ENCODE measurements at regions not wholly inside any gene's neighbourhood (a gene's known extent, or its start where the extent isn't known, plus 50 kb on each side); places are given as distances from the start of the nearest gene placed in this dataset.

DNA sequence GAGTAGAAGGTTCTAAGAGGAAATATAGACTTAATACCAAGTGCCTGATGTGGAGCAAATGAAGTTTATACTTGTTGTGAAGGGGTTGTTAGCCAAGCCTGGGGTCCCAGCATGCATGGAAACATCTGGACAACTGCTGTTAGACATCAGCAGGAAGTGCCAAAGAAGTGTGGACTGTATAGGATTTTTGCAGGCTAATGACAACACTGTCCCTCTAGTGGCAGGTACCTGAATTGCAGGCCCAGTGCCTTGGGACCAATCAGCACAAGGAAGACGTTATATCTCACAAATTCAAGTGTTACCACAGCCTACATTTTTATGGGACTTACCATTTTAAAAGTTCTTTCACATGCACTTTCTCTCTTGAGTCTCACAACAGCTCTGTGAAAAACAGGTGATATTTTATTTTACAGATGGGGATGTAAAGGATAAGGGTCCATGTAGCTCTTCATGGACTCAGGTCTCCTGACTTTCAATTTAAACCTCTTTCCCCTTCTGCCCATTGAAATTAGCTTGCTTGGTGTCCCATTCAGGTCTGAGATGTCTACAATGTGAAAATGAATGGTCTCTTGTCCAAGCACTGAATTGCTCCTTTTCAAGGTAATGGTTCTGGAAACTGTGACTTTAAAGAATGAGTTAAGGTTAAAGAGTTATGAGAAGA lies 89.0 kb upstream of the MAP1B start (continued):
- TF ChIP-seq, protein P1, sequence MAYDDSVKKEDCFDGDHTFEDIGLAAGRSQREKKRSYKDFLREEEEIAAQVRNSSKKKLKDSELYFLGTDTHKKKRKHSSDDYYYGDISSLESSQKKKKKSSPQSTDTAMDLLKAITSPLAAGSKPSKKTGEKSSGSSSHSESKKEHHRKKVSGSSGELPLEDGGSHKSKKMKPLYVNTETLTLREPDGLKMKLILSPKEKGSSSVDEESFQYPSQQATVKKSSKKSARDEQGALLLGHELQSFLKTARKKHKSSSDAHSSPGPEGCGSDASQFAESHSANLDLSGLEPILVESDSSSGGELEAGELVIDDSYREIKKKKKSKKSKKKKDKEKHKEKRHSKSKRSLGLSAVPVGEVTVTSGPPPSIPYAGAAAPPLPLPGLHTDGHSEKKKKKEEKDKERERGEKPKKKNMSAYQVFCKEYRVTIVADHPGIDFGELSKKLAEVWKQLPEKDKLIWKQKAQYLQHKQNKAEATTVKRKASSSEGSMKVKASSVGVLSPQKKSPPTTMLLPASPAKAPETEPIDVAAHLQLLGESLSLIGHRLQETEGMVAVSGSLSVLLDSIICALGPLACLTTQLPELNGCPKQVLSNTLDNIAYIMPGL (CRISPR knock-in tag; IDR thresholded peaks at IDR 0.05; ENCODE audit: borderline replicate concordance in 1 of 2, low read depth in 1 of 2) = 0 out of 4 replicates have a peak, but pooled peaks of 1 of the 2 experiments have one; percentile 33
- no peak for TF ChIP-seq MEIS2 (CRISPR knock-in tag; IDR thresholded peaks at IDR 0.05)
- TF ChIP-seq, protein P2, sequence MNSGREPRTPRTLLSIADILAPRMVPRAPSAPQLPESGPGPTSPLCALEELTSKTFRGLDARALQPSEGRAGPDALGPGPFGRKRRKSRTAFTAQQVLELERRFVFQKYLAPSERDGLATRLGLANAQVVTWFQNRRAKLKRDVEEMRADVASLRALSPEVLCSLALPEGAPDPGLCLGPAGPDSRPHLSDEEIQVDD (CRISPR knock-in tag; IDR thresholded peaks at IDR 0.05; ENCODE audit: borderline replicate concordance) = no peak
- TF ChIP-seq FIP1L1 (IDR thresholded peaks at IDR 0.05; ENCODE audit: borderline replicate concordance, insufficient read depth, low read depth, low read length) = no peak
- TF ChIP-seq REPIN1 (CRISPR knock-in tag; IDR thresholded peaks at IDR 0.05; ENCODE audit: borderline replicate concordance, low read depth) = no peak
- no peak for TF ChIP-seq GLI4 (CRISPR knock-in tag; IDR thresholded peaks at IDR 0.05; ENCODE audit: borderline replicate concordance)
- TF ChIP-seq MAZ (IDR thresholded peaks at IDR 0.05; ENCODE audit: borderline replicate concordance, low read depth, low read length) = no peak
- no peak for TF ChIP-seq MAZ (CRISPR knock-in tag; IDR thresholded peaks at IDR 0.05; ENCODE audit: low read depth)
- TF ChIP-seq ZNF460 (CRISPR knock-in tag; IDR thresholded peaks at IDR 0.05; ENCODE audit: borderline replicate concordance) = no peak
- no peak for TF ChIP-seq NFATC3 (CRISPR knock-in tag; IDR thresholded peaks at IDR 0.05)
- no peak for TF ChIP-seq ZNF225 (CRISPR knock-in tag; IDR thresholded peaks at IDR 0.05)
- no peak for TF ChIP-seq TBP (CRISPR knock-in tag; IDR thresholded peaks at IDR 0.05)
- TF ChIP-seq, protein P3, sequence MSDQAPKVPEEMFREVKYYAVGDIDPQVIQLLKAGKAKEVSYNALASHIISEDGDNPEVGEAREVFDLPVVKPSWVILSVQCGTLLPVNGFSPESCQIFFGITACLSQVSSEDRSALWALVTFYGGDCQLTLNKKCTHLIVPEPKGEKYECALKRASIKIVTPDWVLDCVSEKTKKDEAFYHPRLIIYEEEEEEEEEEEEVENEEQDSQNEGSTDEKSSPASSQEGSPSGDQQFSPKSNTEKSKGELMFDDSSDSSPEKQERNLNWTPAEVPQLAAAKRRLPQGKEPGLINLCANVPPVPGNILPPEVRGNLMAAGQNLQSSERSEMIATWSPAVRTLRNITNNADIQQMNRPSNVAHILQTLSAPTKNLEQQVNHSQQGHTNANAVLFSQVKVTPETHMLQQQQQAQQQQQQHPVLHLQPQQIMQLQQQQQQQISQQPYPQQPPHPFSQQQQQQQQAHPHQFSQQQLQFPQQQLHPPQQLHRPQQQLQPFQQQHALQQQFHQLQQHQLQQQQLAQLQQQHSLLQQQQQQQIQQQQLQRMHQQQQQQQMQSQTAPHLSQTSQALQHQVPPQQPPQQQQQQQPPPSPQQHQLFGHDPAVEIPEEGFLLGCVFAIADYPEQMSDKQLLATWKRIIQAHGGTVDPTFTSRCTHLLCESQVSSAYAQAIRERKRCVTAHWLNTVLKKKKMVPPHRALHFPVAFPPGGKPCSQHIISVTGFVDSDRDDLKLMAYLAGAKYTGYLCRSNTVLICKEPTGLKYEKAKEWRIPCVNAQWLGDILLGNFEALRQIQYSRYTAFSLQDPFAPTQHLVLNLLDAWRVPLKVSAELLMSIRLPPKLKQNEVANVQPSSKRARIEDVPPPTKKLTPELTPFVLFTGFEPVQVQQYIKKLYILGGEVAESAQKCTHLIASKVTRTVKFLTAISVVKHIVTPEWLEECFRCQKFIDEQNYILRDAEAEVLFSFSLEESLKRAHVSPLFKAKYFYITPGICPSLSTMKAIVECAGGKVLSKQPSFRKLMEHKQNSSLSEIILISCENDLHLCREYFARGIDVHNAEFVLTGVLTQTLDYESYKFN (CRISPR knock-in tag; conservative IDR thresholded peaks at IDR 0.05) = no peak
- TF ChIP-seq JUN (CRISPR knock-in tag; IDR thresholded peaks at IDR 0.05) = no peak
- peak; percentile 22; the same call in 1 of the 2 replicates for TF ChIP-seq FOXA3 (CRISPR knock-in tag; IDR thresholded peaks at IDR 0.05)
- no peak for TF ChIP-seq TCF12 (IDR thresholded peaks at IDR 0.05)
- no peak for TF ChIP-seq TCF12 (CRISPR knock-in tag; IDR thresholded peaks at IDR 0.05)
- no peak for TF ChIP-seq NFYC (CRISPR knock-in tag; IDR thresholded peaks at IDR 0.05)
- TF ChIP-seq, protein P4, sequence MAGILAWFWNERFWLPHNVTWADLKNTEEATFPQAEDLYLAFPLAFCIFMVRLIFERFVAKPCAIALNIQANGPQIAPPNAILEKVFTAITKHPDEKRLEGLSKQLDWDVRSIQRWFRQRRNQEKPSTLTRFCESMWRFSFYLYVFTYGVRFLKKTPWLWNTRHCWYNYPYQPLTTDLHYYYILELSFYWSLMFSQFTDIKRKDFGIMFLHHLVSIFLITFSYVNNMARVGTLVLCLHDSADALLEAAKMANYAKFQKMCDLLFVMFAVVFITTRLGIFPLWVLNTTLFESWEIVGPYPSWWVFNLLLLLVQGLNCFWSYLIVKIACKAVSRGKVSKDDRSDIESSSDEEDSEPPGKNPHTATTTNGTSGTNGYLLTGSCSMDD (CRISPR knock-in tag; IDR thresholded peaks at IDR 0.05) = no peak
- TF ChIP-seq STAT5B (CRISPR knock-in tag; IDR thresholded peaks at IDR 0.05) = no peak
- no peak for TF ChIP-seq PLRG1 (conservative IDR thresholded peaks at IDR 0.05)
- no peak for TF ChIP-seq ZSCAN29 (CRISPR knock-in tag; conservative IDR thresholded peaks at IDR 0.05)
